Coronary artery (tissue), 2 donors: ENCODE measurements at regions not wholly inside any gene's neighbourhood (a gene's known extent, or its start where the extent isn't known, plus 50 kb on each side); places are given as distances from the start of the nearest gene placed in this dataset.

Source experiments
- DNase-seq: peaks from one replicate; pipeline ENCODE4 v3.0.0-alpha.2; 2017; ENCODE audit warnings: low spot score
- H3K27ac ChIP-seq, 2 donors: fragments of 200-600 bp; sonication (generic); one replicate each; pipeline ENCODE4 v1.5.1; 2016 to 2019
- H3K4me3 ChIP-seq: fragments of 200-600 bp; sonication (generic); 2 replicates; pipeline ENCODE4 v1.5.1; 2016; ENCODE audit warnings: mild to moderate bottlenecking, moderate library complexity
- CTCF ChIP-seq: fragments of 200-600 bp; sonication (generic); IDR thresholded peaks from one replicate; pipeline ENCODE4 v1.5.1; 2019; ENCODE audit warnings: antibody characterized with exemption

- no peak for TF ChIP-seq CTCF
- no peak for DNase-seq
- no peak overlapping the region for H3K27ac ChIP-seq
- no peak overlapping the region for H3K4me3 ChIP-seq
Observed at GRCh38 chr17:72456075-72456474, 335.3 kb downstream of the SOX9 start.

- TF ChIP-seq CTCF = no peak
- no peak overlapping the region for H3K27ac ChIP-seq
- no peak overlapping the region for H3K4me3 ChIP-seq
- no peak for DNase-seq
Observed at GRCh38 chr17:72457712-72458111, 336.9 kb downstream of the SOX9 start.

- TF ChIP-seq CTCF = no peak
- no peak overlapping the region for H3K4me3 ChIP-seq
- DNase-seq = no peak
- H3K27ac ChIP-seq = no peak overlapping the region
Observed at GRCh38 chr17:72458301-72458700, 337.5 kb downstream of the SOX9 start.

- no peak for DNase-seq
- Histone ChIP-seq H3K27ac (no peak overlapping the region), H3K4me3 (no peak overlapping the region)
- TF ChIP-seq CTCF = no peak
Observed at GRCh38 chr17:72460711-72461110, 339.9 kb downstream of the SOX9 start.

GRCh38 chr17:72461757-72462156 lies 340.9 kb downstream of the SOX9 start:
- DNase-seq = no peak
- no peak for TF ChIP-seq CTCF
- H3K27ac ChIP-seq = no peak overlapping the region
- no peak overlapping the region for H3K4me3 ChIP-seq

- Histone ChIP-seq H3K4me3 (no peak overlapping the region), H3K27ac (no peak overlapping the region)
- DNase-seq = no peak
- TF ChIP-seq CTCF = no peak
Observed at GRCh38 chr17:72462407-72462806, 341.6 kb downstream of the SOX9 start.

GRCh38 chr17:72462814-72463213 lies 342.0 kb downstream of the SOX9 start:
- Histone ChIP-seq H3K4me3 (no peak overlapping the region), H3K27ac (no peak overlapping the region)
- no peak for DNase-seq
- TF ChIP-seq CTCF = no peak
